IMR-90 (cell line): ENCODE measurements at regions not wholly inside any gene's neighbourhood (a gene's known extent, or its start where the extent isn't known, plus 50 kb on each side); places are given as distances from the start of the nearest gene placed in this dataset.

Experiments
- ATAC-seq: fragments of 200-7000 bp; cut with Tn5 transposase; 2 replicates; pipeline ENCODE4 v1.9.1; 2020; ENCODE audit warnings: low read depth, mild to moderate bottlenecking, moderate library complexity
- BruUV-seq: library from RNA; stranded (reverse); fragments of 400-500 nt; replicated peaks from 2 replicates; lab custom pipeline; 2021; lab: Mats Ljungman, UMichigan
- CTCF ChIA-PET: fragments of 300-600 bp; formaldehyde crosslinking; extraction: SDS; loops from one replicate; lab custom pipeline; 2021; ENCODE audit warnings: antibody characterized with exemption; lab: Yijun Ruan, JAX
- POLR2A ChIA-PET: fragments of 300-600 bp; sonication (Branson Sonifier 250); formaldehyde crosslinking; loops from one replicate; lab custom pipeline; 2022; ENCODE audit warnings: antibody characterized with exemption; ENCODE audit not compliant: unreplicated experiment; lab: Charles Lee
- DNase-seq: peaks from one replicate; pipeline ENCODE4 v3.0.0; 2013
- H2AFZ ChIP-seq: replicated peaks from 2 replicates; pipeline ENCODE3; 2013; ENCODE audit warnings: low read length, mild to moderate bottlenecking; ENCODE audit not compliant: poor library complexity
- H2AK5ac ChIP-seq: 2 replicates; pipeline ENCODE4 v1.6.1; 2013; ENCODE audit warnings: low read depth, low read length, inconsistent platforms
- H2AK9ac ChIP-seq: replicated peaks from 2 replicates; pipeline ENCODE3; 2013; ENCODE audit warnings: mild to moderate bottlenecking, low read depth, low read length, moderate library complexity; ENCODE audit not compliant: poor library complexity
- H2BK120ac ChIP-seq: 2 replicates; pipeline ENCODE4 v1.6.1; 2013; ENCODE audit warnings: low read depth, low read length, inconsistent platforms
- H2BK15ac ChIP-seq: 3 replicates; pipeline ENCODE4 v1.6.1; 2013; ENCODE audit warnings: low read depth, low read length, inconsistent platforms
- H2BK20ac ChIP-seq: 2 replicates; pipeline ENCODE4 v1.6.1; 2013; ENCODE audit warnings: low read depth, mild to moderate bottlenecking, inconsistent platforms, low read length, moderate library complexity
- H2BK5ac ChIP-seq: 2 replicates; pipeline ENCODE4 v1.6.1; 2013; ENCODE audit warnings: mild to moderate bottlenecking, low read depth, low read length, inconsistent platforms; ENCODE audit not compliant: poor library complexity, severe bottlenecking
- H3K14ac ChIP-seq: replicated peaks from 2 replicates; pipeline ENCODE4 v1.6.1; 2013; ENCODE audit warnings: low read depth, low read length, inconsistent platforms
- H3K18ac ChIP-seq: 2 replicates; pipeline ENCODE4 v1.6.1; 2013; ENCODE audit warnings: low read depth, low read length, control low read depth
- H3K23ac ChIP-seq: 2 replicates; pipeline ENCODE4 v1.6.1; 2013; ENCODE audit warnings: low read depth, low read length, inconsistent platforms
- H3K27ac ChIP-seq: 2 replicates; pipeline ENCODE4 v1.5.1; 2013; ENCODE audit warnings: mild to moderate bottlenecking, control low read depth, low read length; ENCODE audit not compliant: insufficient read depth
- H3K27me3 ChIP-seq: 2 replicates; pipeline ENCODE4 v1.6.1; 2013; ENCODE audit warnings: low read length; ENCODE audit not compliant: control insufficient read depth, insufficient read depth
- H3K36me3 ChIP-seq: 2 replicates; pipeline ENCODE4 v1.6.1; 2013; ENCODE audit warnings: low read length, mixed read lengths; ENCODE audit not compliant: control insufficient read depth, insufficient read depth
- H3K4ac ChIP-seq: 2 replicates; pipeline ENCODE4 v1.6.1; 2013; ENCODE audit warnings: low read depth, low read length, inconsistent platforms
- H3K4me1 ChIP-seq: 2 replicates; pipeline ENCODE4 v1.6.1; 2013; ENCODE audit warnings: low read length, mixed read lengths; ENCODE audit not compliant: control insufficient read depth, insufficient read depth
- H3K4me2 ChIP-seq: 2 replicates; pipeline ENCODE4 v1.6.1; 2013; ENCODE audit warnings: low read depth, mild to moderate bottlenecking, control low read depth, low read length, moderate library complexity
- H3K4me3 ChIP-seq: 2 replicates; pipeline ENCODE4 v1.5.1; 2013; ENCODE audit warnings: low read depth, mild to moderate bottlenecking, control low read depth, low read length, moderate library complexity; ENCODE audit not compliant: insufficient read depth
- H3K56ac ChIP-seq: 2 replicates; pipeline ENCODE4 v1.6.1; 2013; ENCODE audit warnings: low read length, inconsistent platforms; ENCODE audit not compliant: insufficient read depth; ENCODE audit errors: extremely low read depth
- H3K79me1 ChIP-seq, 2 experiments: 2 replicates each; pipeline ENCODE4 v1.6.1; 2013; ENCODE audit warnings: low read length in 2 of 2, inconsistent platforms in 1 of 2, low read depth in 1 of 2
- H3K9ac ChIP-seq: 2 replicates; pipeline ENCODE4 v1.6.1; 2013; ENCODE audit warnings: low read depth, low read length, control low read depth
- H3K9me1 ChIP-seq: 2 replicates; pipeline ENCODE4 v1.6.1; 2013; ENCODE audit warnings: low read length, inconsistent platforms; ENCODE audit not compliant: insufficient read depth
- H3K9me3 ChIP-seq: 2 replicates; pipeline ENCODE4 v1.6.1; 2013; ENCODE audit warnings: low read length; ENCODE audit not compliant: control insufficient read depth, insufficient read depth
- H4K20me1 ChIP-seq: 2 replicates; pipeline ENCODE4 v1.6.1; 2013; ENCODE audit warnings: low read length, inconsistent platforms; ENCODE audit not compliant: insufficient read depth
- H4K5ac ChIP-seq: 2 replicates; pipeline ENCODE4 v1.6.1; 2013; ENCODE audit warnings: mild to moderate bottlenecking, low read depth, low read length, control low read depth
- H4K8ac ChIP-seq, 2 experiments: 2 replicates each; pipeline ENCODE4 v1.6.1; 2013; ENCODE audit warnings: low read depth in 2 of 2, low read length in 2 of 2, control low read depth in 1 of 2, inconsistent platforms in 1 of 2
- H4K91ac ChIP-seq: 2 replicates; pipeline ENCODE4 v1.6.1; 2013; ENCODE audit warnings: low read depth, low read length, inconsistent platforms; ENCODE audit not compliant: insufficient read depth
- CEBPB ChIP-seq: IDR thresholded peaks from 2 replicates; pipeline ENCODE4 v1.6.1; 2012; ENCODE audit warnings: low read depth, low read length, improper control_type of control experiment
- FOS ChIP-seq: fragments of 150-350 bp; IDR thresholded peaks from 2 replicates; pipeline ENCODE4 v1.6.1; 2016; ENCODE audit warnings: low read depth, low read length
- MAFK ChIP-seq: IDR thresholded peaks from 2 replicates; pipeline ENCODE4 v1.6.1; 2012; ENCODE audit warnings: low read depth, low read length, improper control_type of control experiment
- MAZ ChIP-seq: IDR thresholded peaks from 2 replicates; pipeline ENCODE4 v1.6.1; 2012; ENCODE audit warnings: low read depth, mild to moderate bottlenecking, low read length, improper control_type of control experiment, moderate library complexity, borderline replicate concordance
- MXI1 ChIP-seq: IDR thresholded peaks from 2 replicates; pipeline ENCODE4 v1.6.1; 2012; ENCODE audit warnings: low read depth, mild to moderate bottlenecking, low read length, moderate library complexity, borderline replicate concordance
- NFE2L2 ChIP-seq: fragments of 150-350 bp; IDR thresholded peaks from 2 replicates; pipeline ENCODE4 v1.6.1; 2016; ENCODE audit warnings: low read depth, mild to moderate bottlenecking, low read length
- POLR2A ChIP-seq: IDR thresholded peaks from 2 replicates; pipeline ENCODE4 v1.6.1; 2012; ENCODE audit warnings: mild to moderate bottlenecking, low read depth, low read length
- RAD21 ChIP-seq: IDR thresholded peaks from 2 replicates; pipeline ENCODE4 v1.6.1; 2012; ENCODE audit warnings: low read length, improper control_type of control experiment
- RCOR1 ChIP-seq: IDR thresholded peaks from 2 replicates; pipeline ENCODE4 v1.6.1; 2012; ENCODE audit warnings: mild to moderate bottlenecking, low read length, improper control_type of control experiment; ENCODE audit not compliant: insufficient replicate concordance
- SMC3 ChIP-seq: fragments of 150-350 bp; IDR thresholded peaks from 2 replicates; pipeline ENCODE4 v1.6.1; 2016; ENCODE audit warnings: low read depth, mild to moderate bottlenecking, antibody characterized with exemption, low read length, moderate library complexity
- dilution Hi-C: fragments of 300-500 bp; cut with HindIII; formaldehyde crosslinking; loops from one replicate; pipeline ENCODE4 v1.14.3; 2018; ENCODE audit warnings: low sequenced_read_pairs; ENCODE audit not compliant: unreplicated experiment
- in situ Hi-C: fragments of 300-500 bp; cut with MboI; formaldehyde crosslinking; loops from 3 replicates; pipeline ENCODE4 v1.14.3; 2019; ENCODE audit warnings: low sequenced_read_pairs, inconsistent platforms, mixed read lengths
- intact Hi-C: fragments of 100-400 bp; cut with micrococcal nuclease; formaldehyde crosslinking; loops from 2 replicates; pipeline ENCODE4 v1.10.0; 2022
- TF ChIP-seq, protein P1 (sequence below): conservative IDR thresholded peaks from 2 replicates; pipeline ENCODE4 v1.5.1; 2012; ENCODE audit warnings: mild to moderate bottlenecking, low read depth, low read length, improper control_type of control experiment
- TF ChIP-seq, protein P2 (sequence below): fragments of 150-350 bp; IDR thresholded peaks from 2 replicates; pipeline ENCODE4 v1.6.1; 2016; ENCODE audit warnings: low read depth, mild to moderate bottlenecking, low read length, moderate library complexity, borderline replicate concordance

DNA sequence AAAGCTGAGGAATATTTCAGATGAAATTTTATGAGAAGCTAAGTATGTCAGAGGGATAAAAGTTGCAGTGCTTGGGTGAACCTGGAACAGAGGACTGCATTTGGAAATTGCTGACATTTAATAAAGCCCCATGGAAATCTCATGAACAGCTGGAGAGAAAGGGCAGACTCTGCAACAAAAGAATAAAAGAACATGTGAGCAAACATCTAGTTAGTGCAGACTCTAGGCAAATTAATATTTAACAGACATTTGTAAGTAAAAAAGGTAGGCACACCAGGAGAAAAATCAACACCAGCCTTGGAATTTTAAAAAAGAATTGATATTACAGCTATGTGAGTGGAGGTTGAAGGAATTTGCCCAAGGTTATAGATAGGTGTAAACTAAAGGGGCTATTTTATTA is 114.6 kb upstream of the PUDP start:
- DNase-seq (no peak), ATAC-seq (no peak)
- TF ChIP-seq FOS (no peak), RAD21 (no peak), MXI1 (no peak), RCOR1 (no peak), MAFK (no peak), SMC3 (no peak), POLR2A (no peak), CEBPB (no peak), MAZ (no peak), NFE2L2 (no peak)
- TF ChIP-seq, protein P1, sequence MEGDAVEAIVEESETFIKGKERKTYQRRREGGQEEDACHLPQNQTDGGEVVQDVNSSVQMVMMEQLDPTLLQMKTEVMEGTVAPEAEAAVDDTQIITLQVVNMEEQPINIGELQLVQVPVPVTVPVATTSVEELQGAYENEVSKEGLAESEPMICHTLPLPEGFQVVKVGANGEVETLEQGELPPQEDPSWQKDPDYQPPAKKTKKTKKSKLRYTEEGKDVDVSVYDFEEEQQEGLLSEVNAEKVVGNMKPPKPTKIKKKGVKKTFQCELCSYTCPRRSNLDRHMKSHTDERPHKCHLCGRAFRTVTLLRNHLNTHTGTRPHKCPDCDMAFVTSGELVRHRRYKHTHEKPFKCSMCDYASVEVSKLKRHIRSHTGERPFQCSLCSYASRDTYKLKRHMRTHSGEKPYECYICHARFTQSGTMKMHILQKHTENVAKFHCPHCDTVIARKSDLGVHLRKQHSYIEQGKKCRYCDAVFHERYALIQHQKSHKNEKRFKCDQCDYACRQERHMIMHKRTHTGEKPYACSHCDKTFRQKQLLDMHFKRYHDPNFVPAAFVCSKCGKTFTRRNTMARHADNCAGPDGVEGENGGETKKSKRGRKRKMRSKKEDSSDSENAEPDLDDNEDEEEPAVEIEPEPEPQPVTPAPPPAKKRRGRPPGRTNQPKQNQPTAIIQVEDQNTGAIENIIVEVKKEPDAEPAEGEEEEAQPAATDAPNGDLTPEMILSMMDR, result no peak
- TF ChIP-seq, protein P2, sequence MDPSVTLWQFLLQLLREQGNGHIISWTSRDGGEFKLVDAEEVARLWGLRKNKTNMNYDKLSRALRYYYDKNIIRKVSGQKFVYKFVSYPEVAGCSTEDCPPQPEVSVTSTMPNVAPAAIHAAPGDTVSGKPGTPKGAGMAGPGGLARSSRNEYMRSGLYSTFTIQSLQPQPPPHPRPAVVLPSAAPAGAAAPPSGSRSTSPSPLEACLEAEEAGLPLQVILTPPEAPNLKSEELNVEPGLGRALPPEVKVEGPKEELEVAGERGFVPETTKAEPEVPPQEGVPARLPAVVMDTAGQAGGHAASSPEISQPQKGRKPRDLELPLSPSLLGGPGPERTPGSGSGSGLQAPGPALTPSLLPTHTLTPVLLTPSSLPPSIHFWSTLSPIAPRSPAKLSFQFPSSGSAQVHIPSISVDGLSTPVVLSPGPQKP, result no peak
- Histone ChIP-seq H2BK15ac (no peak overlapping the region), H3K79me1 (no peaks in the 10 kb centered on the region), H4K20me1 (no peaks in the 10 kb centered on the region), H3K56ac (no peak overlapping the region), H4K8ac (no peak overlapping the region), H4K5ac (no peak overlapping the region), H3K4me3 (no peak overlapping the region), H4K91ac (no peak overlapping the region), H3K4me2 (no peak overlapping the region), H2BK120ac (no peak overlapping the region), H2AFZ (no peak overlapping the region), H2AK5ac (no peak overlapping the region), H3K9me3 (no peaks in the 10 kb centered on the region; the same call in 1 of the 2 replicates), H2BK20ac (no peak overlapping the region), H2AK9ac (no peak overlapping the region), H3K18ac (no peak overlapping the region), H3K36me3 (no peaks in the 10 kb centered on the region), H2BK5ac (no peak overlapping the region), H3K9me1 (peaks cover 3% of the 10 kb centered on the region; the same call in 1 of the 2 replicates), H3K9ac (no peak overlapping the region), H3K23ac (no peak overlapping the region), H3K27ac (no peak overlapping the region), H3K27me3 (no peaks in the 10 kb centered on the region), H3K4me1 (no peaks in the 10 kb centered on the region; the same call in 1 of the 2 replicates), H3K14ac (no peak overlapping the region), H3K4ac (no peak overlapping the region)
- ChIA-PET CTCF (interaction anchor here (0.6 kb wide), 1 partner anchor 1758 kb away, joined by 3 read pairs; no protein-coding TSS in a partner anchor), POLR2A (no interaction called here)
- intact Hi-C loops, result no loop called here
- dilution Hi-C loops, result no loop called here
- in situ Hi-C loops, result no loop called here
- no TSS peak for BruUV-seq
